WTC11 (cell line): ENCODE measurements at regions not wholly inside any gene's neighbourhood (a gene's known extent, or its start where the extent isn't known, plus 50 kb on each side); places are given as distances from the start of the nearest gene placed in this dataset.

Source experiments
- ATAC-seq: fragments of 200-7000 bp; cut with Tn5 transposase; 2 replicates; pipeline ENCODE4 v1.10.0; 2021; ENCODE audit warnings: mild to moderate bottlenecking, moderate library complexity
- CTCF ChIA-PET: fragments of 300-600 bp; sonication (Branson Sonifier 250); formaldehyde crosslinking; loops from one replicate; lab custom pipeline; 2021; ENCODE audit warnings: antibody characterized with exemption; lab: Charles Lee
- POLR2A ChIA-PET: fragments of 350-600 bp; sonication (Branson Sonifier 250); formaldehyde crosslinking; loops from one replicate; lab custom pipeline; 2021; ENCODE audit warnings: antibody characterized with exemption; lab: Charles Lee
- DNase-seq: peaks from one replicate; pipeline ENCODE4 v3.0.0; 2021; ENCODE audit warnings: low spot score
- H3K27ac Mint-ChIP-seq: 2 replicates; pipeline ENCODE4 v1.8.0; 2021; ENCODE audit warnings: mixed read lengths
- H3K27me3 Mint-ChIP-seq: 2 replicates; pipeline ENCODE4 v1.8.0; 2021; ENCODE audit warnings: low read depth, mild to moderate bottlenecking, moderate library complexity, mixed read lengths
- H3K36me3 Mint-ChIP-seq: 2 replicates; pipeline ENCODE4 v1.8.0; 2021; ENCODE audit warnings: mixed read lengths
- H3K4me1 Mint-ChIP-seq: 2 replicates; pipeline ENCODE4 v1.8.0; 2022; ENCODE audit warnings: mixed read lengths
- H3K4me3 Mint-ChIP-seq: 2 replicates; pipeline ENCODE4 v1.8.0; 2021; ENCODE audit warnings: mild to moderate bottlenecking, moderate library complexity, mixed read lengths
- H3K9me3 Mint-ChIP-seq: 2 replicates; pipeline ENCODE4 v1.8.0; 2021; ENCODE audit warnings: mixed read lengths
- EMX1 ChIP-seq: fragments of 250-450 bp; sonication (Bioruptor Pico); IDR thresholded peaks from 2 replicates; pipeline ENCODE4 v1.8.0; 2021; ENCODE audit warnings: mild to moderate bottlenecking
- ESRRA ChIP-seq: sonication (generic); formaldehyde crosslinking; IDR thresholded peaks from 2 replicates; pipeline ENCODE4 v1.8.1; 2022; ENCODE audit warnings: mild to moderate bottlenecking, missing genetic modification reagents, borderline replicate concordance
- GRHL2 ChIP-seq: fragments of 250-450 bp; sonication (Bioruptor Pico); IDR thresholded peaks from 2 replicates; pipeline ENCODE4 v1.8.0; 2022; ENCODE audit warnings: mild to moderate bottlenecking, moderate library complexity; ENCODE audit not compliant: insufficient replicate concordance, severe bottlenecking
- JAZF1 ChIP-seq: fragments of 250-450 bp; sonication (Bioruptor Pico); IDR thresholded peaks from 2 replicates; pipeline ENCODE4 v1.9.0; 2021; ENCODE audit warnings: moderate library complexity, mild to moderate bottlenecking, inconsistent platforms
- MXD4 ChIP-seq: fragments of 250-450 bp; sonication (Bioruptor Pico); IDR thresholded peaks from 2 replicates; pipeline ENCODE4 v1.8.0; 2021; ENCODE audit warnings: mild to moderate bottlenecking, moderate library complexity, borderline replicate concordance
- NFYB ChIP-seq: sonication (generic); formaldehyde crosslinking; conservative IDR thresholded peaks from 2 replicates; pipeline ENCODE4 v1.8.0; 2022; ENCODE audit warnings: low read depth, missing genetic modification reagents
- NR2C2 ChIP-seq: sonication (generic); formaldehyde crosslinking; IDR thresholded peaks from 2 replicates; pipeline ENCODE4 v1.8.0; 2022; ENCODE audit warnings: mild to moderate bottlenecking, missing genetic modification reagents
- RELA ChIP-seq: sonication (generic); formaldehyde crosslinking; IDR thresholded peaks from 2 replicates; pipeline ENCODE4 v1.8.1; 2022; ENCODE audit warnings: missing genetic modification reagents, mild to moderate bottlenecking, borderline replicate concordance
- SOX15 ChIP-seq: fragments of 250-450 bp; sonication (Bioruptor Pico); IDR thresholded peaks from 2 replicates; pipeline ENCODE4 v1.9.0; 2021; ENCODE audit warnings: mild to moderate bottlenecking
- TEAD4 ChIP-seq: sonication (generic); formaldehyde crosslinking; IDR thresholded peaks from 2 replicates; pipeline ENCODE4 v1.8.0; 2022; ENCODE audit warnings: mild to moderate bottlenecking, missing genetic modification reagents
- TP53 ChIP-seq: sonication (generic); formaldehyde crosslinking; IDR thresholded peaks from 2 replicates; pipeline ENCODE4 v1.8.1; 2023; ENCODE audit warnings: mild to moderate bottlenecking, missing genetic modification reagents
- ZNF263 ChIP-seq: sonication (generic); formaldehyde crosslinking; IDR thresholded peaks from 2 replicates; pipeline ENCODE4 v1.8.1; 2022; ENCODE audit warnings: low read depth, mild to moderate bottlenecking, moderate library complexity, missing genetic modification reagents
- ZNF423 ChIP-seq: fragments of 250-450 bp; sonication (Bioruptor Pico); IDR thresholded peaks from 2 replicates; pipeline ENCODE4 v2.1.2; 2022; ENCODE audit warnings: mild to moderate bottlenecking, moderate library complexity
- TF ChIP-seq, protein P1 (sequence below): sonication (generic); formaldehyde crosslinking; IDR thresholded peaks from 2 replicates; pipeline ENCODE4 v1.8.0; 2023; ENCODE audit warnings: missing genetic modification reagents
- TF ChIP-seq, protein P2 (sequence below): fragments of 250-450 bp; sonication (Bioruptor Pico); IDR thresholded peaks from 2 replicates; pipeline ENCODE4 v1.9.0; 2021; ENCODE audit warnings: mild to moderate bottlenecking
- TF ChIP-seq, protein P3 (sequence below): sonication (generic); formaldehyde crosslinking; IDR thresholded peaks from 2 replicates; pipeline ENCODE4 v1.8.1; 2022; ENCODE audit warnings: low read depth, missing genetic modification reagents, borderline replicate concordance
- TF ChIP-seq, protein P4 (sequence below): sonication (generic); formaldehyde crosslinking; IDR thresholded peaks from 2 replicates; pipeline ENCODE4 v1.8.1; 2023; ENCODE audit warnings: mild to moderate bottlenecking, missing genetic modification reagents
- TF ChIP-seq, protein P5 (sequence below): fragments of 250-450 bp; sonication (Bioruptor Pico); IDR thresholded peaks from 2 replicates; pipeline ENCODE4 v1.9.0; 2021; ENCODE audit warnings: mild to moderate bottlenecking
- TF ChIP-seq, protein P6 (sequence below): sonication (generic); formaldehyde crosslinking; IDR thresholded peaks from 2 replicates; pipeline ENCODE4 v1.8.1; 2022; ENCODE audit warnings: low read depth, mild to moderate bottlenecking, moderate library complexity, missing genetic modification reagents, borderline replicate concordance
- TF ChIP-seq, protein P7 (sequence below): sonication (generic); formaldehyde crosslinking; conservative IDR thresholded peaks from 2 replicates; pipeline ENCODE4 v1.8.1; 2022; ENCODE audit warnings: mild to moderate bottlenecking, missing genetic modification reagents
- TF ChIP-seq, protein P8 (sequence below): sonication (generic); formaldehyde crosslinking; IDR thresholded peaks from 2 replicates; pipeline ENCODE4 v1.8.1; 2023; ENCODE audit warnings: mild to moderate bottlenecking, moderate library complexity, missing genetic modification reagents
- TF ChIP-seq, protein P9 (sequence below): fragments of 250-450 bp; sonication (Bioruptor Pico); IDR thresholded peaks from 2 replicates; pipeline ENCODE4 v2.1.2; 2022; ENCODE audit warnings: mild to moderate bottlenecking, moderate library complexity

DNA sequence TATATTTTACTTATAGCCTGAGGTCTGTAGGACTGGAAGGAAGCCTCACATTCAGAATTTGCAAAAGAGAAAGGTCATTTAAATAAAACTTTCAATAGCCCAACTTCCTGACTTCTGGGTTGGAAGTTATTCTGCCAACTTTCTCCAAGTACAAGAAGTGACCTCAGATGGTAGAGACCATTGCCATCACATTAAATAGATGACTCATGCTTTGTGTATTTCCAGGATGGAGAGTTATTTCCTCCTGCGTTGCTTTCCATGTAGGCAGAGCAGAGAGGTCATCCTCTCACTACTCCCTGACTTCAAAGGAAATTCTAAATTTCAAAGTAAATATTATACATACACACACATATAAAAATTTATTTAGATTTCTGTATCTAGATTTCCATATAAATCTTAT is 73.0 kb upstream of the NR3C2 start (continued):
- TF ChIP-seq, protein P1, sequence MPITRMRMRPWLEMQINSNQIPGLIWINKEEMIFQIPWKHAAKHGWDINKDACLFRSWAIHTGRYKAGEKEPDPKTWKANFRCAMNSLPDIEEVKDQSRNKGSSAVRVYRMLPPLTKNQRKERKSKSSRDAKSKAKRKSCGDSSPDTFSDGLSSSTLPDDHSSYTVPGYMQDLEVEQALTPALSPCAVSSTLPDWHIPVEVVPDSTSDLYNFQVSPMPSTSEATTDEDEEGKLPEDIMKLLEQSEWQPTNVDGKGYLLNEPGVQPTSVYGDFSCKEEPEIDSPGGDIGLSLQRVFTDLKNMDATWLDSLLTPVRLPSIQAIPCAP (CRISPR knock-in tag): no peak

DNA sequence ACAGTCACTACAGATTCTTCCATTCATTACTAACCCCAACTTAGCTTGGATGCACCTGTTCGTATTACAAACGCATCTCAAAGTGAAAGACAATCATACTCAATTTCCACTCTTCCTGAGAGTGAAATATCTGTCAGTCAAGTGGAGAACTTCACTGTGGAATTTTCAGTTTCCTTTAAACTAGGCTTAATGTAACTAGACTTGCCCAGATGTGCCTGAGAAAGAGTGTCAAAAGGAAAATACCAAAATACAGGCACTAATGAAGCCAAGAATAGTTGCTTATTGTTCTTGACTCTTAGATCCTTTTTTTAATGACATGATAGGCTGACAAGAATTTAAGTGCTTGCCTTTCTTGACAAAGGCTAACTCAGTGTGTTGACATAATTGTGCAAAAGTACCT is 72.4 kb upstream of the NR3C2 start:
- no peak for DNase-seq
- no peak overlapping the region for H3K4me3 Mint-ChIP-seq
- CTCF ChIA-PET: no interaction called here
- no peaks in the 10 kb centered on the region; the same call in 1 of the 2 replicates for H3K36me3 Mint-ChIP-seq
- no peaks in the 10 kb centered on the region for H3K27me3 Mint-ChIP-seq
- POLR2A ChIA-PET: no interaction called here
- H3K27ac Mint-ChIP-seq: no peak overlapping the region
- H3K4me1 Mint-ChIP-seq: no peaks in the 10 kb centered on the region
- ATAC-seq: no peak
- no peak for TF ChIP-seq NFYB (CRISPR knock-in tag)
- TF ChIP-seq, protein P2, sequence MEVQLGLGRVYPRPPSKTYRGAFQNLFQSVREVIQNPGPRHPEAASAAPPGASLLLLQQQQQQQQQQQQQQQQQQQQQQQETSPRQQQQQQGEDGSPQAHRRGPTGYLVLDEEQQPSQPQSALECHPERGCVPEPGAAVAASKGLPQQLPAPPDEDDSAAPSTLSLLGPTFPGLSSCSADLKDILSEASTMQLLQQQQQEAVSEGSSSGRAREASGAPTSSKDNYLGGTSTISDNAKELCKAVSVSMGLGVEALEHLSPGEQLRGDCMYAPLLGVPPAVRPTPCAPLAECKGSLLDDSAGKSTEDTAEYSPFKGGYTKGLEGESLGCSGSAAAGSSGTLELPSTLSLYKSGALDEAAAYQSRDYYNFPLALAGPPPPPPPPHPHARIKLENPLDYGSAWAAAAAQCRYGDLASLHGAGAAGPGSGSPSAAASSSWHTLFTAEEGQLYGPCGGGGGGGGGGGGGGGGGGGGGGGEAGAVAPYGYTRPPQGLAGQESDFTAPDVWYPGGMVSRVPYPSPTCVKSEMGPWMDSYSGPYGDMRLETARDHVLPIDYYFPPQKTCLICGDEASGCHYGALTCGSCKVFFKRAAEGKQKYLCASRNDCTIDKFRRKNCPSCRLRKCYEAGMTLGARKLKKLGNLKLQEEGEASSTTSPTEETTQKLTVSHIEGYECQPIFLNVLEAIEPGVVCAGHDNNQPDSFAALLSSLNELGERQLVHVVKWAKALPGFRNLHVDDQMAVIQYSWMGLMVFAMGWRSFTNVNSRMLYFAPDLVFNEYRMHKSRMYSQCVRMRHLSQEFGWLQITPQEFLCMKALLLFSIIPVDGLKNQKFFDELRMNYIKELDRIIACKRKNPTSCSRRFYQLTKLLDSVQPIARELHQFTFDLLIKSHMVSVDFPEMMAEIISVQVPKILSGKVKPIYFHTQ (CRISPR knock-in tag): no peak
- TF ChIP-seq, protein P3, sequence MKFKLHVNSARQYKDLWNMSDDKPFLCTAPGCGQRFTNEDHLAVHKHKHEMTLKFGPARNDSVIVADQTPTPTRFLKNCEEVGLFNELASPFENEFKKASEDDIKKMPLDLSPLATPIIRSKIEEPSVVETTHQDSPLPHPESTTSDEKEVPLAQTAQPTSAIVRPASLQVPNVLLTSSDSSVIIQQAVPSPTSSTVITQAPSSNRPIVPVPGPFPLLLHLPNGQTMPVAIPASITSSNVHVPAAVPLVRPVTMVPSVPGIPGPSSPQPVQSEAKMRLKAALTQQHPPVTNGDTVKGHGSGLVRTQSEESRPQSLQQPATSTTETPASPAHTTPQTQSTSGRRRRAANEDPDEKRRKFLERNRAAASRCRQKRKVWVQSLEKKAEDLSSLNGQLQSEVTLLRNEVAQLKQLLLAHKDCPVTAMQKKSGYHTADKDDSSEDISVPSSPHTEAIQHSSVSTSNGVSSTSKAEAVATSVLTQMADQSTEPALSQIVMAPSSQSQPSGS (CRISPR knock-in tag): no peak
- TF ChIP-seq, protein P4, sequence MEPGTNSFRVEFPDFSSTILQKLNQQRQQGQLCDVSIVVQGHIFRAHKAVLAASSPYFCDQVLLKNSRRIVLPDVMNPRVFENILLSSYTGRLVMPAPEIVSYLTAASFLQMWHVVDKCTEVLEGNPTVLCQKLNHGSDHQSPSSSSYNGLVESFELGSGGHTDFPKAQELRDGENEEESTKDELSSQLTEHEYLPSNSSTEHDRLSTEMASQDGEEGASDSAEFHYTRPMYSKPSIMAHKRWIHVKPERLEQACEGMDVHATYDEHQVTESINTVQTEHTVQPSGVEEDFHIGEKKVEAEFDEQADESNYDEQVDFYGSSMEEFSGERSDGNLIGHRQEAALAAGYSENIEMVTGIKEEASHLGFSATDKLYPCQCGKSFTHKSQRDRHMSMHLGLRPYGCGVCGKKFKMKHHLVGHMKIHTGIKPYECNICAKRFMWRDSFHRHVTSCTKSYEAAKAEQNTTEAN: no peak
- no peak for TF ChIP-seq NR2C2
- no peak for TF ChIP-seq MXD4 (CRISPR knock-in tag)
- TF ChIP-seq GRHL2 (CRISPR knock-in tag): no peak
- TF ChIP-seq, protein P5, sequence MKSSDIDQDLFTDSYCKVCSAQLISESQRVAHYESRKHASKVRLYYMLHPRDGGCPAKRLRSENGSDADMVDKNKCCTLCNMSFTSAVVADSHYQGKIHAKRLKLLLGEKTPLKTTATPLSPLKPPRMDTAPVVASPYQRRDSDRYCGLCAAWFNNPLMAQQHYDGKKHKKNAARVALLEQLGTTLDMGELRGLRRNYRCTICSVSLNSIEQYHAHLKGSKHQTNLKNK (CRISPR knock-in tag): no peak
- TF ChIP-seq, protein P6, sequence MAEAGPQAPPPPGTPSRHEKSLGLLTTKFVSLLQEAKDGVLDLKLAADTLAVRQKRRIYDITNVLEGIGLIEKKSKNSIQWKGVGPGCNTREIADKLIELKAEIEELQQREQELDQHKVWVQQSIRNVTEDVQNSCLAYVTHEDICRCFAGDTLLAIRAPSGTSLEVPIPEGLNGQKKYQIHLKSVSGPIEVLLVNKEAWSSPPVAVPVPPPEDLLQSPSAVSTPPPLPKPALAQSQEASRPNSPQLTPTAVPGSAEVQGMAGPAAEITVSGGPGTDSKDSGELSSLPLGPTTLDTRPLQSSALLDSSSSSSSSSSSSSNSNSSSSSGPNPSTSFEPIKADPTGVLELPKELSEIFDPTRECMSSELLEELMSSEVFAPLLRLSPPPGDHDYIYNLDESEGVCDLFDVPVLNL (CRISPR knock-in tag): no peak
- no peak for TF ChIP-seq TP53 (CRISPR knock-in tag)
- no peak for TF ChIP-seq JAZF1 (CRISPR knock-in tag)
- TF ChIP-seq, protein P1 (CRISPR knock-in tag): no peak
- H3K9me3 Mint-ChIP-seq: peaks cover 10% of the 10 kb centered on the region

DNA sequence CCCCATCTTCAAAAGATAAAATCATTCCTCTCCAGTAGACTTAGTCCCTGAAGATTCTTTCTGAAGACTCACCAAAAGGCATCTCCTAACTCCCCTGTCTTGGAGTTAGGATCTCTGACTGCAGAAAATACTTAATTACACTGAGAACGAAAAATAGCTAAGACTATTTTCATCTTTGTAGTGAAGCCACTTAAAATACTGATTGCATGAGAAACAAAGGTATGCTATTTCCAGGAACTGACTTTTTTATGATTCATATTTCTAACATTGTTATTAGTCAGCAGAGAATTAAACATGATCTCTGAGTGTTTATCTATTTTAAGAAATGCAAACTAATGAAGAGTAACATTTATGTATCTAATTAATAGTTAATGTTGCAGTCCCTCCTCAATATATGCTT is 71.8 kb upstream of the NR3C2 start:
- ATAC-seq (no peak), DNase-seq (no peak)
- H3K36me3 Mint-ChIP-seq: no peaks in the 10 kb centered on the region; the same call in 1 of the 2 replicates
- no peak overlapping the region for H3K4me3 Mint-ChIP-seq
- peaks cover 10% of the 10 kb centered on the region for H3K9me3 Mint-ChIP-seq
- H3K27ac Mint-ChIP-seq: no peak overlapping the region
- no peaks in the 10 kb centered on the region for H3K27me3 Mint-ChIP-seq
- CTCF ChIA-PET: no interaction called here
- POLR2A ChIA-PET: no interaction called here
- no peaks in the 10 kb centered on the region for H3K4me1 Mint-ChIP-seq
- no peak for TF ChIP-seq EMX1
- no peak for TF ChIP-seq TEAD4
- TF ChIP-seq, protein P7, sequence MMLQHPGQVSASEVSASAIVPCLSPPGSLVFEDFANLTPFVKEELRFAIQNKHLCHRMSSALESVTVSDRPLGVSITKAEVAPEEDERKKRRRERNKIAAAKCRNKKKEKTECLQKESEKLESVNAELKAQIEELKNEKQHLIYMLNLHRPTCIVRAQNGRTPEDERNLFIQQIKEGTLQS (CRISPR knock-in tag): no peak
- no peak for TF ChIP-seq RELA (CRISPR knock-in tag)
- TF ChIP-seq ESRRA: no peak
- TF ChIP-seq SOX15 (CRISPR knock-in tag): no peak
- TF ChIP-seq ZNF263: no peak
- no peak for TF ChIP-seq ZNF423 (CRISPR knock-in tag)
- TF ChIP-seq, protein P8, sequence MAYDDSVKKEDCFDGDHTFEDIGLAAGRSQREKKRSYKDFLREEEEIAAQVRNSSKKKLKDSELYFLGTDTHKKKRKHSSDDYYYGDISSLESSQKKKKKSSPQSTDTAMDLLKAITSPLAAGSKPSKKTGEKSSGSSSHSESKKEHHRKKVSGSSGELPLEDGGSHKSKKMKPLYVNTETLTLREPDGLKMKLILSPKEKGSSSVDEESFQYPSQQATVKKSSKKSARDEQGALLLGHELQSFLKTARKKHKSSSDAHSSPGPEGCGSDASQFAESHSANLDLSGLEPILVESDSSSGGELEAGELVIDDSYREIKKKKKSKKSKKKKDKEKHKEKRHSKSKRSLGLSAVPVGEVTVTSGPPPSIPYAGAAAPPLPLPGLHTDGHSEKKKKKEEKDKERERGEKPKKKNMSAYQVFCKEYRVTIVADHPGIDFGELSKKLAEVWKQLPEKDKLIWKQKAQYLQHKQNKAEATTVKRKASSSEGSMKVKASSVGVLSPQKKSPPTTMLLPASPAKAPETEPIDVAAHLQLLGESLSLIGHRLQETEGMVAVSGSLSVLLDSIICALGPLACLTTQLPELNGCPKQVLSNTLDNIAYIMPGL (CRISPR knock-in tag): no peak
- TF ChIP-seq, protein P9, sequence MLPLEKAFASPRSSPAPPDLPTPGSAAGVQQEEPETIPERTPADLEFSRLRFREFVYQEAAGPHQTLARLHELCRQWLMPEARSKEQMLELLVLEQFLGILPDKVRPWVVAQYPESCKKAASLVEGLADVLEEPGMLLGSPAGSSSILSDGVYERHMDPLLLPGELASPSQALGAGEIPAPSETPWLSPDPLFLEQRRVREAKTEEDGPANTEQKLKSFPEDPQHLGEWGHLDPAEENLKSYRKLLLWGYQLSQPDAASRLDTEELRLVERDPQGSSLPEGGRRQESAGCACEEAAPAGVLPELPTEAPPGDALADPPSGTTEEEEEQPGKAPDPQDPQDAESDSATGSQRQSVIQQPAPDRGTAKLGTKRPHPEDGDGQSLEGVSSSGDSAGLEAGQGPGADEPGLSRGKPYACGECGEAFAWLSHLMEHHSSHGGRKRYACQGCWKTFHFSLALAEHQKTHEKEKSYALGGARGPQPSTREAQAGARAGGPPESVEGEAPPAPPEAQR (CRISPR knock-in tag): no peak
